PFSK-1 (cell line): ENCODE measurements at regions not wholly inside any gene's neighbourhood (a gene's known extent, or its start where the extent isn't known, plus 50 kb on each side); places are given as distances from the start of the nearest gene placed in this dataset.

Experiments used
- POLR2AphosphoS5 ChIP-seq: IDR thresholded peaks from 2 replicates; pipeline ENCODE4 v1.6.1; 2012; ENCODE audit warnings: low read depth, mild to moderate bottlenecking, control low read depth, low read length, moderate library complexity
- SIN3A ChIP-seq: IDR thresholded peaks from 2 replicates; pipeline ENCODE4 v1.6.1; 2012; ENCODE audit warnings: mild to moderate bottlenecking, low read length, moderate library complexity, borderline replicate concordance; ENCODE audit not compliant: insufficient read depth
- TAF1 ChIP-seq: IDR thresholded peaks from 2 replicates; pipeline ENCODE4 v1.6.1; 2012; ENCODE audit warnings: low read length, control low read depth, borderline replicate concordance; ENCODE audit not compliant: insufficient read depth
- TF ChIP-seq, protein P1 (sequence below), 2 experiments: IDR thresholded peaks; 2 replicates each; pipeline versions ENCODE4 v1.6.1 to v1.8.0; 2011 to 2012; ENCODE audit warnings: low read depth in 2 of 2, low read length in 2 of 2, control low read depth in 1 of 2, inconsistent platforms in 1 of 2, mild to moderate bottlenecking in 1 of 2, moderate library complexity in 1 of 2; ENCODE audit not compliant: insufficient read depth in 1 of 2

DNA sequence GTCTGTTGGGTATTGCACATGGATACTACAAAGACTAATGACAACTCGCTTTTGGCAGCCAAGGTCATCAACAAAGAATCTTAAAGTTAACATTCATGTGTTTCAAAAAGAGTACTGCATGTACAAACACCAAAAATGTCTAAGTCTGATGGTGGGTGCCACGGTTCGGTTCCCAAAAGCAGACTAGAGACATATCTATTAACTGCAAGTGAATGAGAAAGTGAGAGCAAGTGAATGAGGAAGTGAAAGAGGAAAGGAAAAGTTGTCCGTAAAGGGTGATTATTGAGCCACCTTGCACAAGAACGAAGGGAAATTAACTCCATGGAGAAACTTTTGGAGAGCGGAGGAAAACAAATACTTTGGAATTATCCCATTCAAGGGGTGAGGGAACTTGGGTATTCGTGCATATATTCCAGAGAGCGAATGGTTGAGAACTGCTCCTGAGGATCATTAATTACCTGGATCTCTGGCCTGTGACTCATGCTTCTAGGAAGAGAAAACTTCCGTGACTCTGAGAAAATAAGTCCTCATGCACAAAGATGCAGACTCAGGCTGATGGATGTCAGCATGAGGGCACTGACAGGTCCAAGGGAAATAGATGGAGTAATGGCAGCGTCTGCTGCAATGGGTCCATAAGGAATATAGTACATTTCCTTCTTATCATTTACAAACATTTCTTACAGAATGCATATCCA, 336.5 kb upstream of the TGFBR2 start:
- no peak for TF ChIP-seq SIN3A
- TF ChIP-seq, protein P1, sequence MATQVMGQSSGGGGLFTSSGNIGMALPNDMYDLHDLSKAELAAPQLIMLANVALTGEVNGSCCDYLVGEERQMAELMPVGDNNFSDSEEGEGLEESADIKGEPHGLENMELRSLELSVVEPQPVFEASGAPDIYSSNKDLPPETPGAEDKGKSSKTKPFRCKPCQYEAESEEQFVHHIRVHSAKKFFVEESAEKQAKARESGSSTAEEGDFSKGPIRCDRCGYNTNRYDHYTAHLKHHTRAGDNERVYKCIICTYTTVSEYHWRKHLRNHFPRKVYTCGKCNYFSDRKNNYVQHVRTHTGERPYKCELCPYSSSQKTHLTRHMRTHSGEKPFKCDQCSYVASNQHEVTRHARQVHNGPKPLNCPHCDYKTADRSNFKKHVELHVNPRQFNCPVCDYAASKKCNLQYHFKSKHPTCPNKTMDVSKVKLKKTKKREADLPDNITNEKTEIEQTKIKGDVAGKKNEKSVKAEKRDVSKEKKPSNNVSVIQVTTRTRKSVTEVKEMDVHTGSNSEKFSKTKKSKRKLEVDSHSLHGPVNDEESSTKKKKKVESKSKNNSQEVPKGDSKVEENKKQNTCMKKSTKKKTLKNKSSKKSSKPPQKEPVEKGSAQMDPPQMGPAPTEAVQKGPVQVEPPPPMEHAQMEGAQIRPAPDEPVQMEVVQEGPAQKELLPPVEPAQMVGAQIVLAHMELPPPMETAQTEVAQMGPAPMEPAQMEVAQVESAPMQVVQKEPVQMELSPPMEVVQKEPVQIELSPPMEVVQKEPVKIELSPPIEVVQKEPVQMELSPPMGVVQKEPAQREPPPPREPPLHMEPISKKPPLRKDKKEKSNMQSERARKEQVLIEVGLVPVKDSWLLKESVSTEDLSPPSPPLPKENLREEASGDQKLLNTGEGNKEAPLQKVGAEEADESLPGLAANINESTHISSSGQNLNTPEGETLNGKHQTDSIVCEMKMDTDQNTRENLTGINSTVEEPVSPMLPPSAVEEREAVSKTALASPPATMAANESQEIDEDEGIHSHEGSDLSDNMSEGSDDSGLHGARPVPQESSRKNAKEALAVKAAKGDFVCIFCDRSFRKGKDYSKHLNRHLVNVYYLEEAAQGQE (IDR thresholded peaks at IDR 0.05; ENCODE audit: insufficient read depth in 1 of 2, low read depth in 2 of 2, low read length in 2 of 2), result no peak
- no peak for TF ChIP-seq POLR2AphosphoS5
- no peak for TF ChIP-seq TAF1
